ENCODE measurements at regions not wholly inside any gene's neighbourhood (a gene's known extent, or its start where the extent isn't known, plus 50 kb on each side); places are given as distances from the start of the nearest gene placed in this dataset.

GRCh38 chr3:28916713-28917499, 364.0 kb upstream of the RBMS3 start:
- H3K9me3 ChIP-seq (ENCODE audit: low read length), result peaks cover 4% of the 10 kb centered on the region; the same call in 1 of the 2 replicates
- H3K4me2 ChIP-seq (ENCODE audit: low read depth, low read length, poor library complexity, severe bottlenecking), result no peak overlapping the region
- H2AFZ ChIP-seq (ENCODE audit: low read length), result no peak overlapping the region
- no peak for DNase-seq
- no peaks in the 10 kb centered on the region for H3K36me3 ChIP-seq (ENCODE audit: insufficient read depth, low read length)
- 0 out of 2 replicates have a peak, but pooled peaks cover 5% of the 10 kb centered on the region for H3K9me2 ChIP-seq (replicated peaks; ENCODE audit: insufficient read depth, low read length)
- no peaks in the 10 kb centered on the region for H3K79me2 ChIP-seq (ENCODE audit: low read length)
- H3K4me1 ChIP-seq (ENCODE audit: low read length), result no peaks in the 10 kb centered on the region
- H4K20me1 ChIP-seq (ENCODE audit: insufficient read depth, low read depth, low read length), result no peaks in the 10 kb centered on the region
- no peak overlapping the region for H3K9ac ChIP-seq (ENCODE audit: low read length)
- no peaks in the 10 kb centered on the region for H3K27me3 ChIP-seq (ENCODE audit: low read length)
- no peak overlapping the region for H3K4me3 ChIP-seq (ENCODE audit: low read length)
- H3K27ac ChIP-seq (ENCODE audit: low read length), result no peak overlapping the region

- no peaks in the 10 kb centered on the region for H3K4me1 ChIP-seq (ENCODE audit: low read length)
- H3K9ac ChIP-seq (ENCODE audit: low read length), result no peak overlapping the region
- H3K9me3 ChIP-seq (ENCODE audit: low read length), result peaks cover 4% of the 10 kb centered on the region; the same call in 1 of the 2 replicates
- DNase-seq, result no peak
- no peaks in the 10 kb centered on the region for H3K27me3 ChIP-seq (ENCODE audit: low read length)
- H3K4me3 ChIP-seq (ENCODE audit: low read length), result no peak overlapping the region
- no peak overlapping the region for H3K4me2 ChIP-seq (ENCODE audit: low read depth, low read length, poor library complexity, severe bottlenecking)
- H4K20me1 ChIP-seq (ENCODE audit: insufficient read depth, low read depth, low read length), result no peaks in the 10 kb centered on the region
- no peaks in the 10 kb centered on the region for H3K9me2 ChIP-seq (replicated peaks; ENCODE audit: insufficient read depth, low read length)
- no peak overlapping the region for H3K27ac ChIP-seq (ENCODE audit: low read length)
- no peaks in the 10 kb centered on the region for H3K36me3 ChIP-seq (ENCODE audit: insufficient read depth, low read length)
- no peak overlapping the region for H2AFZ ChIP-seq (ENCODE audit: low read length)
- no peaks in the 10 kb centered on the region for H3K79me2 ChIP-seq (ENCODE audit: low read length)
Observed at GRCh38 chr3:28917895-28918475, 362.9 kb upstream of the RBMS3 start.

- no peaks in the 10 kb centered on the region for H3K9me2 ChIP-seq (replicated peaks; ENCODE audit: insufficient read depth, low read length)
- no peak overlapping the region for H3K27ac ChIP-seq (ENCODE audit: low read length)
- no peak overlapping the region for H3K9ac ChIP-seq (ENCODE audit: low read length)
- H3K4me1 ChIP-seq (ENCODE audit: low read length), result no peaks in the 10 kb centered on the region
- no peaks in the 10 kb centered on the region for H3K36me3 ChIP-seq (ENCODE audit: insufficient read depth, low read length)
- peaks cover 17% of the 10 kb centered on the region for H3K9me3 ChIP-seq (ENCODE audit: low read length)
- DNase-seq, result no peak
- no peak overlapping the region for H2AFZ ChIP-seq (ENCODE audit: low read length)
- no peaks in the 10 kb centered on the region for H3K79me2 ChIP-seq (ENCODE audit: low read length)
- no peak overlapping the region for H3K4me3 ChIP-seq (ENCODE audit: low read length)
- no peaks in the 10 kb centered on the region for H4K20me1 ChIP-seq (ENCODE audit: insufficient read depth, low read depth, low read length)
- no peaks in the 10 kb centered on the region for H3K27me3 ChIP-seq (ENCODE audit: low read length)
- H3K4me2 ChIP-seq (ENCODE audit: low read depth, low read length, poor library complexity, severe bottlenecking), result no peak overlapping the region
Observed at GRCh38 chr3:28922376-28922775, 358.5 kb upstream of the RBMS3 start.

GRCh38 chr3:28923994-28924393, 356.9 kb upstream of the RBMS3 start:
- Histone ChIP-seq H4K20me1 (ENCODE audit: insufficient read depth, low read depth, low read length) (no peaks in the 10 kb centered on the region), H3K27ac (ENCODE audit: low read length) (no peak overlapping the region), H3K4me3 (ENCODE audit: low read length) (no peak overlapping the region), H3K9me3 (ENCODE audit: low read length) (peaks cover 17% of the 10 kb centered on the region), H3K9me2 (replicated peaks; ENCODE audit: insufficient read depth, low read length) (no peaks in the 10 kb centered on the region), H3K4me2 (ENCODE audit: low read depth, low read length, poor library complexity, severe bottlenecking) (no peak overlapping the region), H3K36me3 (ENCODE audit: insufficient read depth, low read length) (no peaks in the 10 kb centered on the region), H3K27me3 (ENCODE audit: low read length) (no peaks in the 10 kb centered on the region), H3K79me2 (ENCODE audit: low read length) (no peaks in the 10 kb centered on the region), H3K9ac (ENCODE audit: low read length) (no peak overlapping the region), H2AFZ (ENCODE audit: low read length) (no peak overlapping the region), H3K4me1 (ENCODE audit: low read length) (no peaks in the 10 kb centered on the region)
- no peak for DNase-seq

- Histone ChIP-seq H2AFZ (ENCODE audit: low read length) (no peak overlapping the region), H3K4me3 (ENCODE audit: low read length) (no peak overlapping the region), H3K79me2 (ENCODE audit: low read length) (no peaks in the 10 kb centered on the region), H3K9me2 (replicated peaks; ENCODE audit: insufficient read depth, low read length) (no peaks in the 10 kb centered on the region), H3K4me2 (ENCODE audit: low read depth, low read length, poor library complexity, severe bottlenecking) (no peak overlapping the region), H3K27me3 (ENCODE audit: low read length) (no peaks in the 10 kb centered on the region), H3K9ac (ENCODE audit: low read length) (no peak overlapping the region), H3K9me3 (ENCODE audit: low read length) (peaks cover 20% of the 10 kb centered on the region), H3K36me3 (ENCODE audit: insufficient read depth, low read length) (no peaks in the 10 kb centered on the region), H4K20me1 (ENCODE audit: insufficient read depth, low read depth, low read length) (no peaks in the 10 kb centered on the region), H3K4me1 (ENCODE audit: low read length) (no peaks in the 10 kb centered on the region), H3K27ac (ENCODE audit: low read length) (no peak overlapping the region)
- DNase-seq, result no peak
Observed at GRCh38 chr3:28924744-28925360, 356.0 kb upstream of the RBMS3 start.

GRCh38 chr3:28933337-28933736, 347.5 kb upstream of the RBMS3 start:
- no peaks in the 10 kb centered on the region for H3K27me3 ChIP-seq (ENCODE audit: low read length)
- H4K20me1 ChIP-seq (ENCODE audit: insufficient read depth, low read depth, low read length), result no peaks in the 10 kb centered on the region
- DNase-seq, result no peak
- no peaks in the 10 kb centered on the region for H3K36me3 ChIP-seq (ENCODE audit: insufficient read depth, low read length)
- H2AFZ ChIP-seq (ENCODE audit: low read length), result no peak overlapping the region
- H3K9me2 ChIP-seq (replicated peaks; ENCODE audit: insufficient read depth, low read length), result no peaks in the 10 kb centered on the region
- no peak overlapping the region for H3K9ac ChIP-seq (ENCODE audit: low read length)
- H3K4me1 ChIP-seq (ENCODE audit: low read length), result no peaks in the 10 kb centered on the region
- H3K9me3 ChIP-seq (ENCODE audit: low read length), result peaks cover 12% of the 10 kb centered on the region; the same call in 1 of the 2 replicates
- H3K27ac ChIP-seq (ENCODE audit: low read length), result no peak overlapping the region
- no peak overlapping the region for H3K4me2 ChIP-seq (ENCODE audit: low read depth, low read length, poor library complexity, severe bottlenecking)
- H3K4me3 ChIP-seq (ENCODE audit: low read length), result no peak overlapping the region
- H3K79me2 ChIP-seq (ENCODE audit: low read length), result no peaks in the 10 kb centered on the region

GRCh38 chr3:28934126-28934813, 346.6 kb upstream of the RBMS3 start:
- Histone ChIP-seq H3K27ac (ENCODE audit: low read length) (no peak overlapping the region), H3K27me3 (ENCODE audit: low read length) (no peaks in the 10 kb centered on the region), H3K9me2 (replicated peaks; ENCODE audit: insufficient read depth, low read length) (no peaks in the 10 kb centered on the region), H2AFZ (ENCODE audit: low read length) (no peak overlapping the region), H3K79me2 (ENCODE audit: low read length) (no peaks in the 10 kb centered on the region), H3K36me3 (ENCODE audit: insufficient read depth, low read length) (no peaks in the 10 kb centered on the region), H3K4me1 (ENCODE audit: low read length) (no peaks in the 10 kb centered on the region), H3K4me2 (ENCODE audit: low read depth, low read length, poor library complexity, severe bottlenecking) (no peak overlapping the region), H3K9ac (ENCODE audit: low read length) (no peak overlapping the region), H4K20me1 (ENCODE audit: insufficient read depth, low read depth, low read length) (no peaks in the 10 kb centered on the region), H3K9me3 (ENCODE audit: low read length) (peaks cover 14% of the 10 kb centered on the region; the same call in 1 of the 2 replicates), H3K4me3 (ENCODE audit: low read length) (no peak overlapping the region)
- DNase-seq, result no peak

GRCh38 chr3:28935146-28935545, 345.7 kb upstream of the RBMS3 start:
- no peak overlapping the region for H3K4me2 ChIP-seq (ENCODE audit: low read depth, low read length, poor library complexity, severe bottlenecking)

More at GRCh38 chr3:28935146-28935545, 345.7 kb upstream of the RBMS3 start:
- Histone ChIP-seq H3K4me1 (ENCODE audit: low read length) (no peaks in the 10 kb centered on the region), H3K27me3 (ENCODE audit: low read length) (no peaks in the 10 kb centered on the region), H3K79me2 (ENCODE audit: low read length) (no peaks in the 10 kb centered on the region), H3K9me3 (ENCODE audit: low read length) (peaks cover 12% of the 10 kb centered on the region; the same call in 1 of the 2 replicates), H3K9me2 (replicated peaks; ENCODE audit: insufficient read depth, low read length) (no peaks in the 10 kb centered on the region), H3K27ac (ENCODE audit: low read length) (no peak overlapping the region), H4K20me1 (ENCODE audit: insufficient read depth, low read depth, low read length) (no peaks in the 10 kb centered on the region), H3K9ac (ENCODE audit: low read length) (no peak overlapping the region), H3K4me3 (ENCODE audit: low read length) (no peak overlapping the region), H3K36me3 (ENCODE audit: insufficient read depth, low read length) (no peaks in the 10 kb centered on the region), H2AFZ (ENCODE audit: low read length) (no peak overlapping the region)
- DNase-seq, result no peak
